GM12878 (cell line): ENCODE measurements at regions not wholly inside any gene's neighbourhood (a gene's known extent, or its start where the extent isn't known, plus 50 kb on each side); places are given as distances from the start of the nearest gene placed in this dataset.

ENCODE experiments used
- ATAC-seq: fragments of 200-7000 bp; cut with Tn5 transposase; 3 replicates; pipeline ENCODE4 v1.9.1; 2020; ENCODE audit warnings: mild to moderate bottlenecking, moderate library complexity
- BruUV-seq: library from RNA; stranded (reverse); fragments of 400-500 nt; replicated peaks from 2 replicates; lab custom pipeline; 2021; lab: Mats Ljungman, UMichigan
- CTCF ChIA-PET: fragments of 300-600 bp; sonication (Branson Sonifier 250); formaldehyde crosslinking; extraction: SDS; loops from one replicate; lab custom pipeline; 2021; ENCODE audit warnings: inconsistent platforms; lab: Yijun Ruan, JAX
- POLR2A ChIA-PET: fragments of 350-600 bp; formaldehyde crosslinking; extraction: SDS; loops from one replicate; lab custom pipeline; 2021; ENCODE audit warnings: inconsistent platforms; lab: Charles Lee
- RAD21 ChIA-PET: fragments of 300-600 bp; sonication (Branson Sonifier 250); formaldehyde crosslinking; loops from one replicate; lab custom pipeline; 2023; ENCODE audit warnings: antibody characterized with exemption; ENCODE audit not compliant: unreplicated experiment; lab: Charles Lee
- SMC1A ChIA-PET: fragments of 300-600 bp; sonication (Branson Sonifier 250); formaldehyde crosslinking; loops from one replicate; lab custom pipeline; 2023; ENCODE audit not compliant: unreplicated experiment, uncharacterized antibody; lab: Charles Lee
- DNase-seq: peaks from one replicate; pipeline ENCODE4 v3.0.0-alpha.2; 2011; ENCODE audit warnings: low read depth, low spot score
- FAIRE-seq: peaks from 3 replicates; lab custom pipeline; 2011; peaks lifted over from hg19 to GRCh38; lab: Jason Lieb, UNC
- H2AFZ ChIP-seq: 2 replicates; pipeline ENCODE4 v1.6.0; 2011; ENCODE audit warnings: low read depth, low read length, control low read depth; ENCODE audit not compliant: control insufficient read depth
- H3K27ac ChIP-seq: 2 replicates; pipeline ENCODE4 v1.5.1; 2011; ENCODE audit warnings: control low read depth; ENCODE audit not compliant: control insufficient read depth, insufficient read depth
- H3K27me3 ChIP-seq, 2 experiments: replicated peaks in 1 of 2; 2 replicates each; pipeline versions ENCODE4 v1.6.0 to v1.6.1; 2011; ENCODE audit warnings: low read length in 1 of 2; ENCODE audit not compliant: control insufficient read depth in 2 of 2, insufficient read depth in 2 of 2
- H3K36me3 ChIP-seq, 2 experiments: 2 replicates each; pipeline ENCODE4 v1.5.1; 2011; ENCODE audit warnings: low read length in 1 of 2; ENCODE audit not compliant: control insufficient read depth in 2 of 2, insufficient read depth in 2 of 2
- H3K4me1 ChIP-seq: 2 replicates; pipeline ENCODE4 v1.6.1; 2011; ENCODE audit warnings: mild to moderate bottlenecking, low read length, moderate library complexity, mixed read lengths; ENCODE audit not compliant: control insufficient read depth, insufficient read depth
- H3K4me2 ChIP-seq: 2 replicates; pipeline ENCODE4 v1.6.0; 2011; ENCODE audit warnings: control low read depth; ENCODE audit not compliant: control insufficient read depth, insufficient read depth
- H3K4me3 ChIP-seq: fragments of 200-600 bp; sonication (generic); 2 replicates; pipeline ENCODE4 v1.5.1; 2016
- H3K79me2 ChIP-seq: 2 replicates; pipeline ENCODE4 v1.6.0; 2011; ENCODE audit warnings: low read length; ENCODE audit not compliant: control insufficient read depth, insufficient read depth
- H3K9ac ChIP-seq: 2 replicates; pipeline ENCODE4 v1.8.0; 2011; ENCODE audit warnings: low read length, control low read depth, mixed read lengths; ENCODE audit not compliant: control insufficient read depth, insufficient read depth
- H3K9me3 ChIP-seq: replicated peaks from 3 replicates; pipeline ENCODE4 v1.5.1; 2011; ENCODE audit warnings: mild to moderate bottlenecking, low read length; ENCODE audit not compliant: control insufficient read depth, insufficient read depth
- H4K20me1 ChIP-seq: 2 replicates; pipeline ENCODE4 v1.6.0; 2011; ENCODE audit not compliant: control insufficient read depth, insufficient read depth
- CHD2 ChIP-seq: IDR thresholded peaks from 2 replicates; pipeline ENCODE4 v1.6.1; 2011; ENCODE audit warnings: low read depth, low read length, improper control_type of control experiment, borderline replicate concordance
- RAD51 ChIP-seq: fragments of 450-650 bp; IDR thresholded peaks from 2 replicates; pipeline ENCODE4 v1.6.1; 2016; ENCODE audit warnings: moderate library complexity, mild to moderate bottlenecking, inconsistent platforms
- RFX5 ChIP-seq: IDR thresholded peaks from 2 replicates; pipeline ENCODE4 v1.6.1; 2011; ENCODE audit warnings: low read depth, low read length, improper control_type of control experiment
- ZNF217 ChIP-seq: fragments of 450-650 bp; IDR thresholded peaks from 2 replicates; pipeline ENCODE4 v1.6.1; 2017; ENCODE audit warnings: antibody characterized with exemption, mild to moderate bottlenecking
- ZNF592 ChIP-seq: fragments of 450-650 bp; IDR thresholded peaks from 2 replicates; pipeline ENCODE4 v1.6.1; 2017; ENCODE audit warnings: mild to moderate bottlenecking, moderate library complexity
- WGBS: methylation state at CpG from one replicate; pipeline ENCODE4 v1.1.6; 2016; ENCODE audit warnings: low lambda C conversion rate; ENCODE audit not compliant: insufficient replicate concordance, insufficient coverage; ENCODE audit errors: missing lambda C conversion rate; 5-methylcytosine and 5-hydroxymethylcytosine counted together
- in situ Hi-C: fragments of 300-500 bp; cut with MboI; formaldehyde crosslinking; loops from 9 replicates; pipeline ENCODE4 v1.14.3; 2018; ENCODE audit warnings: mixed read lengths
- intact Hi-C: fragments of 100-400 bp; cut with micrococcal nuclease; formaldehyde crosslinking; loops from one replicate; pipeline ENCODE4 v1.14.2; 2022; ENCODE audit not compliant: unreplicated experiment
- TF ChIP-seq, protein P1 (sequence below): IDR thresholded peaks from 2 replicates; pipeline ENCODE4 v1.6.1; 2011; ENCODE audit warnings: borderline replicate concordance, low read depth, mild to moderate bottlenecking, moderate library complexity, low read length; ENCODE audit not compliant: insufficient read depth, poor library complexity, severe bottlenecking
- TF ChIP-seq, protein P2 (sequence below): fragments of 450-650 bp; formaldehyde crosslinking; IDR thresholded peaks from 2 replicates; pipeline ENCODE4 v1.4.0; 2020; ENCODE audit warnings: mild to moderate bottlenecking, moderate library complexity

DNA sequence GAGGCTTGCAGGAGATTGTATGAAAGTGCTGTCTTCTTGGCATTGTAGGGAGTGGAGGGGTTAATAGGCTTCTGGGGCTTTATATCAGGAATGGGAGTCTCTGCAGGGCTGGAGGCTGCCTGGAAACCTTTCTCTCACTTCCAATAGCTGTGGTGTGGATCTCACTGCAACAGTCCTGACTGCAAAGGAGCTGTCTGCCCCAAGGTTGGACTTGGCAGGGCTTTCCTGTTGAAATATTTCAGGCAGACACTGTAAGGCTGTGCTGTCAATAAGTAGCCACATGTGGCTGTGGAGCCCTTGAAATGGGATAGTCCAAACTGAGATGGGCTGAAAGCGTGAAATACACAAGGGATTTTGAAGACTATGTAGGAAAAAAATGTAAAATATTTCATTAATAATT lies 399.1 kb upstream of the SPRED2 start:
- no peaks in the 10 kb centered on the region for H3K79me2 ChIP-seq
- POLR2A ChIA-PET: no interaction called here
- SMC1A ChIA-PET: no interaction called here
- in situ Hi-C loops (no loop called here), intact Hi-C loops (no loop called here)
- no peak overlapping the region for H3K4me2 ChIP-seq
- no peaks in the 10 kb centered on the region for H3K4me1 ChIP-seq
- TF ChIP-seq, protein P1, sequence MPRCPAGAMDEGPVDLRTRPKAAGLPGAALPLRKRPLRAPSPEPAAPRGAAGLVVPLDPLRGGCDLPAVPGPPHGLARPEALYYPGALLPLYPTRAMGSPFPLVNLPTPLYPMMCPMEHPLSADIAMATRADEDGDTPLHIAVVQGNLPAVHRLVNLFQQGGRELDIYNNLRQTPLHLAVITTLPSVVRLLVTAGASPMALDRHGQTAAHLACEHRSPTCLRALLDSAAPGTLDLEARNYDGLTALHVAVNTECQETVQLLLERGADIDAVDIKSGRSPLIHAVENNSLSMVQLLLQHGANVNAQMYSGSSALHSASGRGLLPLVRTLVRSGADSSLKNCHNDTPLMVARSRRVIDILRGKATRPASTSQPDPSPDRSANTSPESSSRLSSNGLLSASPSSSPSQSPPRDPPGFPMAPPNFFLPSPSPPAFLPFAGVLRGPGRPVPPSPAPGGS: no peak
- TF ChIP-seq CHD2 (no peak), RAD51 (no peak)
- RAD21 ChIA-PET: no interaction called here
- FAIRE-seq: no peak
- H3K27ac ChIP-seq: no peak overlapping the region
- no peak overlapping the region for H2AFZ ChIP-seq
- DNase-seq: no peak
- H3K9me3 ChIP-seq: no peaks in the 10 kb centered on the region
- no peaks in the 10 kb centered on the region for H3K27me3 ChIP-seq
- CTCF ChIA-PET: no interaction called here
- no peak overlapping the region for H3K4me3 ChIP-seq
- H3K9ac ChIP-seq: no peak overlapping the region
- BruUV-seq: no TSS peak
- H4K20me1 ChIP-seq: no peaks in the 10 kb centered on the region
- H3K36me3 ChIP-seq: no peaks in the 10 kb centered on the region
- ATAC-seq: no peak
- 0% methylated on average over 1 of the region's 1 CpG for WGBS

GRCh38 chr2:65826567-65826966 lies 394.2 kb upstream of the SPRED2 start:
- CTCF ChIA-PET: interaction anchor here (0.7 kb wide), 1 partner anchor 10 kb away, joined by 3 read pairs; no protein-coding TSS in a partner anchor
- RAD21 ChIA-PET: no interaction called here
- no peaks in the 10 kb centered on the region for H3K9me3 ChIP-seq
- in situ Hi-C loops: no loop called here
- POLR2A ChIA-PET: no interaction called here
- H3K4me2 ChIP-seq: no peak overlapping the region
- no peaks in the 10 kb centered on the region for H3K36me3 ChIP-seq
- H2AFZ ChIP-seq: no peak overlapping the region
- H3K27ac ChIP-seq: no peak overlapping the region
- FAIRE-seq (no peak), DNase-seq (no peak), ATAC-seq (no peak)
- no peaks in the 10 kb centered on the region for H3K4me1 ChIP-seq
- H4K20me1 ChIP-seq: no peaks in the 10 kb centered on the region
- H3K9ac ChIP-seq: no peak overlapping the region
- H3K79me2 ChIP-seq: no peaks in the 10 kb centered on the region
- intact Hi-C loops: no loop called here
- BruUV-seq: no TSS peak
- H3K4me3 ChIP-seq: no peak overlapping the region
- H3K27me3 ChIP-seq: no peaks in the 10 kb centered on the region; a peak in 1 of 4 replicates
- WGBS: 0% methylated on average over 1 of the region's 1 CpG
- SMC1A ChIA-PET: no interaction called here
- TF ChIP-seq CHD2 (no peak), RFX5 (no peak), ZNF592 (no peak), ZNF217 (no peak)
- TF ChIP-seq, protein P2, sequence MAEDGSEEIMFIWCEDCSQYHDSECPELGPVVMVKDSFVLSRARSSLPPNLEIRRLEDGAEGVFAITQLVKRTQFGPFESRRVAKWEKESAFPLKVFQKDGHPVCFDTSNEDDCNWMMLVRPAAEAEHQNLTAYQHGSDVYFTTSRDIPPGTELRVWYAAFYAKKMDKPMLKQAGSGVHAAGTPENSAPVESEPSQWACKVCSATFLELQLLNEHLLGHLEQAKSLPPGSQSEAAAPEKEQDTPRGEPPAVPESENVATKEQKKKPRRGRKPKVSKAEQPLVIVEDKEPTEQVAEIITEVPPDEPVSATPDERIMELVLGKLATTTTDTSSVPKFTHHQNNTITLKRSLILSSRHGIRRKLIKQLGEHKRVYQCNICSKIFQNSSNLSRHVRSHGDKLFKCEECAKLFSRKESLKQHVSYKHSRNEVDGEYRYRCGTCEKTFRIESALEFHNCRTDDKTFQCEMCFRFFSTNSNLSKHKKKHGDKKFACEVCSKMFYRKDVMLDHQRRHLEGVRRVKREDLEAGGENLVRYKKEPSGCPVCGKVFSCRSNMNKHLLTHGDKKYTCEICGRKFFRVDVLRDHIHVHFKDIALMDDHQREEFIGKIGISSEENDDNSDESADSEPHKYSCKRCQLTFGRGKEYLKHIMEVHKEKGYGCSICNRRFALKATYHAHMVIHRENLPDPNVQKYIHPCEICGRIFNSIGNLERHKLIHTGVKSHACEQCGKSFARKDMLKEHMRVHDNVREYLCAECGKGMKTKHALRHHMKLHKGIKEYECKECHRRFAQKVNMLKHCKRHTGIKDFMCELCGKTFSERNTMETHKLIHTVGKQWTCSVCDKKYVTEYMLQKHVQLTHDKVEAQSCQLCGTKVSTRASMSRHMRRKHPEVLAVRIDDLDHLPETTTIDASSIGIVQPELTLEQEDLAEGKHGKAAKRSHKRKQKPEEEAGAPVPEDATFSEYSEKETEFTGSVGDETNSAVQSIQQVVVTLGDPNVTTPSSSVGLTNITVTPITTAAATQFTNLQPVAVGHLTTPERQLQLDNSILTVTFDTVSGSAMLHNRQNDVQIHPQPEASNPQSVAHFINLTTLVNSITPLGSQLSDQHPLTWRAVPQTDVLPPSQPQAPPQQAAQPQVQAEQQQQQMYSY: no peak
